Vagina (tissue), 2 donors: ENCODE measurements at regions not wholly inside any gene's neighbourhood (a gene's known extent, or its start where the extent isn't known, plus 50 kb on each side); places are given as distances from the start of the nearest gene placed in this dataset.

Source experiments
- POLR2AphosphoS5 ChIP-seq, 2 donors: sonication (generic); formaldehyde crosslinking; IDR thresholded peaks; one replicate each; pipeline ENCODE4 v1.9.0; 2017; ENCODE audit warnings: antibody characterized with exemption in 2 of 2, mild to moderate bottlenecking in 2 of 2, low read depth in 1 of 2; ENCODE audit not compliant: insufficient read depth in 1 of 2
- TF ChIP-seq, protein P1 (sequence below), 3 experiments: fragments of 450-650 bp in 2 of 3; fragments of 200-600 bp in 1 of 3; sonication (generic) in 1 of 3; IDR thresholded peaks; one replicate each; pipeline ENCODE4 v1.5.1; 2017 to 2019; ENCODE audit warnings: antibody characterized with exemption in 3 of 3, mild to moderate bottlenecking in 2 of 3, moderate library complexity in 2 of 3

DNA sequence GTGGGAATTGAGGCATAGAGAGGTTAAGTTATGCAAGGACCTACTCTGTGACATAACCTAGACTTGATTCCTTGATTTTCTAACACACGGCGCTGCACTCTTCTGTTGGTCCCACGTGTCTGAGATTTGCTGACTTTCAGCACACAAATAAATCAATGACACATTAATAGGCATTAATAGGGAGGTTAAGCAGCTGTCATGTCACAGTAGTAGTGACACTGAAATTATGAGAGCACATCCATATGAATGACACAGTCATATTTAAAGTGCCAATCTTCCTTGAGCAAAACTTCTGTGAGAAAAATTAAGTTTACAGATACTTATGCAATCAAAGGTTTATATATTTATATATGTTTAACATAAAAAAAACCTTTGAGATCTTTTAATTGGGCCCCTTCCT lies 805.4 kb upstream of the SORCS1 start:
- no peak for TF ChIP-seq POLR2AphosphoS5 (IDR thresholded peaks at IDR 0.05; ENCODE audit: insufficient read depth in 1 of 2, low read depth in 1 of 2)
- TF ChIP-seq, protein P1, sequence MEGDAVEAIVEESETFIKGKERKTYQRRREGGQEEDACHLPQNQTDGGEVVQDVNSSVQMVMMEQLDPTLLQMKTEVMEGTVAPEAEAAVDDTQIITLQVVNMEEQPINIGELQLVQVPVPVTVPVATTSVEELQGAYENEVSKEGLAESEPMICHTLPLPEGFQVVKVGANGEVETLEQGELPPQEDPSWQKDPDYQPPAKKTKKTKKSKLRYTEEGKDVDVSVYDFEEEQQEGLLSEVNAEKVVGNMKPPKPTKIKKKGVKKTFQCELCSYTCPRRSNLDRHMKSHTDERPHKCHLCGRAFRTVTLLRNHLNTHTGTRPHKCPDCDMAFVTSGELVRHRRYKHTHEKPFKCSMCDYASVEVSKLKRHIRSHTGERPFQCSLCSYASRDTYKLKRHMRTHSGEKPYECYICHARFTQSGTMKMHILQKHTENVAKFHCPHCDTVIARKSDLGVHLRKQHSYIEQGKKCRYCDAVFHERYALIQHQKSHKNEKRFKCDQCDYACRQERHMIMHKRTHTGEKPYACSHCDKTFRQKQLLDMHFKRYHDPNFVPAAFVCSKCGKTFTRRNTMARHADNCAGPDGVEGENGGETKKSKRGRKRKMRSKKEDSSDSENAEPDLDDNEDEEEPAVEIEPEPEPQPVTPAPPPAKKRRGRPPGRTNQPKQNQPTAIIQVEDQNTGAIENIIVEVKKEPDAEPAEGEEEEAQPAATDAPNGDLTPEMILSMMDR (IDR thresholded peaks at IDR 0.05), result no peak
